Mucosa of stomach (tissue), 1 donor: ENCODE measurements at regions not wholly inside any gene's neighbourhood (a gene's known extent, or its start where the extent isn't known, plus 50 kb on each side); places are given as distances from the start of the nearest gene placed in this dataset.

Experiments
- H3K27me3 ChIP-seq: one replicate; pipeline ENCODE4 v1.7.0; 2013; ENCODE audit warnings: mild to moderate bottlenecking, low read length; ENCODE audit not compliant: control insufficient read depth, insufficient read depth
- H3K36me3 ChIP-seq: one replicate; pipeline ENCODE4 v1.7.0; 2013; ENCODE audit warnings: low read length; ENCODE audit not compliant: control insufficient read depth, insufficient read depth
- H3K4me1 ChIP-seq: one replicate; pipeline ENCODE4 v1.7.0; 2013; ENCODE audit warnings: mild to moderate bottlenecking, low read length; ENCODE audit not compliant: control insufficient read depth, insufficient read depth
- H3K4me3 ChIP-seq: one replicate; pipeline ENCODE4 v1.7.0; 2013; ENCODE audit warnings: low read length
- H3K9ac ChIP-seq: one replicate; pipeline ENCODE4 v1.7.0; 2013; ENCODE audit warnings: mild to moderate bottlenecking, low read length, moderate library complexity
- H3K9me3 ChIP-seq: one replicate; pipeline ENCODE4 v1.7.0; 2013; ENCODE audit warnings: mild to moderate bottlenecking, low read length, moderate library complexity; ENCODE audit not compliant: control insufficient read depth
- donor health status: Pancreatic carcinoma.

- no peaks in the 10 kb centered on the region for H3K9me3 ChIP-seq
- no peaks in the 10 kb centered on the region for H3K36me3 ChIP-seq
- no peak overlapping the region for H3K9ac ChIP-seq
- H3K4me3 ChIP-seq: no peak overlapping the region
- no peaks in the 10 kb centered on the region for H3K4me1 ChIP-seq
- no peaks in the 10 kb centered on the region for H3K27me3 ChIP-seq
Measured at GRCh38 chr1:79657951-79658658, 651.6 kb upstream of the ADGRL4 start.

- Histone ChIP-seq H3K4me3 (no peak overlapping the region), H3K27me3 (no peaks in the 10 kb centered on the region), H3K36me3 (no peaks in the 10 kb centered on the region), H3K4me1 (no peaks in the 10 kb centered on the region), H3K9ac (no peak overlapping the region), H3K9me3 (no peaks in the 10 kb centered on the region)
Measured at GRCh38 chr1:79655876-79656275, 649.3 kb upstream of the ADGRL4 start.

GRCh38 chr1:79652426-79652825 is 645.9 kb upstream of the ADGRL4 start:
- no peaks in the 10 kb centered on the region for H3K27me3 ChIP-seq
- H3K4me3 ChIP-seq: no peak overlapping the region
- no peaks in the 10 kb centered on the region for H3K4me1 ChIP-seq
- H3K9ac ChIP-seq: no peak overlapping the region
- H3K36me3 ChIP-seq: no peaks in the 10 kb centered on the region
- no peaks in the 10 kb centered on the region for H3K9me3 ChIP-seq

- Histone ChIP-seq H3K9ac (no peak overlapping the region), H3K4me3 (no peak overlapping the region), H3K27me3 (no peaks in the 10 kb centered on the region), H3K9me3 (no peaks in the 10 kb centered on the region), H3K36me3 (no peaks in the 10 kb centered on the region), H3K4me1 (no peaks in the 10 kb centered on the region)
Measured at GRCh38 chr1:79648126-79648525, 641.6 kb upstream of the ADGRL4 start.

- Histone ChIP-seq H3K4me1 (no peaks in the 10 kb centered on the region), H3K36me3 (no peaks in the 10 kb centered on the region), H3K9me3 (no peaks in the 10 kb centered on the region), H3K4me3 (no peak overlapping the region), H3K9ac (no peak overlapping the region), H3K27me3 (no peaks in the 10 kb centered on the region)
Measured at GRCh38 chr1:79646880-79647279, 640.4 kb upstream of the ADGRL4 start.

- H3K4me3 ChIP-seq: no peak overlapping the region
- no peaks in the 10 kb centered on the region for H3K9me3 ChIP-seq
- H3K36me3 ChIP-seq: no peaks in the 10 kb centered on the region
- H3K4me1 ChIP-seq: no peaks in the 10 kb centered on the region
- no peak overlapping the region for H3K9ac ChIP-seq
- no peaks in the 10 kb centered on the region for H3K27me3 ChIP-seq
Measured at GRCh38 chr1:79638382-79638781, 631.9 kb upstream of the ADGRL4 start.

GRCh38 chr1:79633456-79633855 is 626.9 kb upstream of the ADGRL4 start:
- Histone ChIP-seq H3K9ac (no peak overlapping the region), H3K9me3 (no peaks in the 10 kb centered on the region), H3K4me1 (no peaks in the 10 kb centered on the region), H3K4me3 (no peak overlapping the region), H3K36me3 (no peaks in the 10 kb centered on the region), H3K27me3 (no peaks in the 10 kb centered on the region)

- Histone ChIP-seq H3K27me3 (no peaks in the 10 kb centered on the region), H3K9me3 (no peaks in the 10 kb centered on the region), H3K36me3 (no peaks in the 10 kb centered on the region), H3K9ac (no peak overlapping the region), H3K4me3 (no peak overlapping the region), H3K4me1 (no peaks in the 10 kb centered on the region)
Measured at GRCh38 chr1:79629414-79629813, 622.9 kb upstream of the ADGRL4 start.

- Histone ChIP-seq H3K9ac (no peak overlapping the region), H3K36me3 (no peaks in the 10 kb centered on the region), H3K4me3 (no peak overlapping the region), H3K4me1 (no peaks in the 10 kb centered on the region), H3K27me3 (no peaks in the 10 kb centered on the region), H3K9me3 (no peaks in the 10 kb centered on the region)
Measured at GRCh38 chr1:79617777-79618176, 611.2 kb upstream of the ADGRL4 start.

GRCh38 chr1:79614762-79615161 is 608.2 kb upstream of the ADGRL4 start:
- H3K9ac ChIP-seq: no peak overlapping the region

GRCh38 chr1:79614106-79614505 is 607.6 kb upstream of the ADGRL4 start:
- no peaks in the 10 kb centered on the region for H3K36me3 ChIP-seq
- no peak overlapping the region for H3K9ac ChIP-seq
- H3K27me3 ChIP-seq: no peaks in the 10 kb centered on the region
- no peaks in the 10 kb centered on the region for H3K4me1 ChIP-seq
- H3K9me3 ChIP-seq: no peaks in the 10 kb centered on the region
- H3K4me3 ChIP-seq: no peak overlapping the region

More at GRCh38 chr1:79614762-79615161, 608.2 kb upstream of the ADGRL4 start:
- no peaks in the 10 kb centered on the region for H3K9me3 ChIP-seq
- no peaks in the 10 kb centered on the region for H3K4me1 ChIP-seq
- no peaks in the 10 kb centered on the region for H3K36me3 ChIP-seq
- no peak overlapping the region for H3K4me3 ChIP-seq
- no peaks in the 10 kb centered on the region for H3K27me3 ChIP-seq

GRCh38 chr1:79613046-79613445 is 606.5 kb upstream of the ADGRL4 start:
- no peaks in the 10 kb centered on the region for H3K27me3 ChIP-seq
- H3K36me3 ChIP-seq: no peaks in the 10 kb centered on the region
- no peak overlapping the region for H3K4me3 ChIP-seq
- no peak overlapping the region for H3K9ac ChIP-seq
- no peaks in the 10 kb centered on the region for H3K9me3 ChIP-seq
- no peaks in the 10 kb centered on the region for H3K4me1 ChIP-seq
